Nucleus accumbens (tissue), 56 donors: ENCODE measurements at regions not wholly inside any gene's neighbourhood (a gene's known extent, or its start where the extent isn't known, plus 50 kb on each side); places are given as distances from the start of the nearest gene placed in this dataset.
"Not testable (repeated sequence)": the region's sequence is repeated elsewhere in the genome, so short reads cannot be mapped to it uniquely, and the experiment has no call there.

Experiments used
- DNase-seq, 56 donors: peaks; one replicate each; lab custom pipeline; 2025; lab: John Stamatoyannopoulos, UW

GRCh38 chr20:12902992-12903391 is 105.8 kb upstream of the SPTLC3 start:
- no peak for DNase-seq

GRCh38 chr20:12906361-12906760 is 102.4 kb upstream of the SPTLC3 start:
- no peak for DNase-seq

GRCh38 chr20:12911372-12911771 is 97.4 kb upstream of the SPTLC3 start:
- no peak for DNase-seq

GRCh38 chr20:12913781-12914443 is 94.9 kb upstream of the SPTLC3 start:
- DNase-seq = no peak

GRCh38 chr20:12914804-12915203 is 94.0 kb upstream of the SPTLC3 start:
- no peak for DNase-seq

- no peak for DNase-seq
These were observed 92.1 kb upstream of the SPTLC3 start for GRCh38 chr20:12916699-12917098.

- no peak for DNase-seq
These were observed 84.6 kb upstream of the SPTLC3 start for GRCh38 chr20:12924126-12924525.

GRCh38 chr20:12925210-12925755 is 83.5 kb upstream of the SPTLC3 start:
- peak in 45 of 56 donors; percentile 4 to 76 (median 32) for DNase-seq

- DNase-seq = peak in 1 of 56 donors; percentile 2
These were observed 82.6 kb upstream of the SPTLC3 start for GRCh38 chr20:12925863-12926793.

GRCh38 chr20:12927489-12927888 is 81.3 kb upstream of the SPTLC3 start:
- no peak for DNase-seq

GRCh38 chr20:12928358-12928754 is 80.4 kb upstream of the SPTLC3 start:
- DNase-seq = no peak

GRCh38 chr20:12928755-12929401 is 79.9 kb upstream of the SPTLC3 start:
- no peak for DNase-seq

- DNase-seq = no peak
These were observed 72.8 kb upstream of the SPTLC3 start for GRCh38 chr20:12936020-12936419.

- no peak for DNase-seq
These were observed 72.2 kb upstream of the SPTLC3 start for GRCh38 chr20:12936524-12936923.

GRCh38 chr20:12941025-12941424 is 67.7 kb upstream of the SPTLC3 start:
- DNase-seq = no peak

- DNase-seq = no peak
These were observed 66.6 kb upstream of the SPTLC3 start for GRCh38 chr20:12942123-12942522.

- no peak for DNase-seq
These were observed 62.0 kb upstream of the SPTLC3 start for GRCh38 chr20:12946789-12947188.

GRCh38 chr20:12947691-12948090 is 61.1 kb upstream of the SPTLC3 start:
- DNase-seq = no peak

- DNase-seq = no peak
These were observed 59.3 kb upstream of the SPTLC3 start for GRCh38 chr20:12949429-12949980.

- not testable (repeated sequence) for DNase-seq
These were observed 54.5 kb upstream of the SPTLC3 start for GRCh38 chr20:12954254-12954653.

GRCh38 chr20:12955611-12956010 is 53.2 kb upstream of the SPTLC3 start:
- no peak for DNase-seq
